Activated CD4-positive, alpha-beta T cell treated with anti-CD3 and anti-CD28 coated beads for 36 hours (primary cell): ENCODE measurements at regions not wholly inside any gene's neighbourhood (a gene's known extent, or its start where the extent isn't known, plus 50 kb on each side); places are given as distances from the start of the nearest gene placed in this dataset.
A peak's percentile ranks its signal among the peaks of the same experiment; 100 is the strongest.

Source experiments
- ATAC-seq: fragments of 200-7000 bp; cut with Tn5 transposase; one replicate; pipeline ENCODE4 v1.10.0; 2021; ENCODE audit warnings: mild to moderate bottlenecking, moderate library complexity
- CTCF ChIA-PET: fragments of 350-600 bp; sonication (Branson Sonifier 250); formaldehyde crosslinking; loops from one replicate; lab custom pipeline; 2021; ENCODE audit warnings: antibody characterized with exemption; lab: Charles Lee
- POLR2A ChIA-PET: fragments of 350-600 bp; sonication (Branson Sonifier 250); formaldehyde crosslinking; loops from one replicate; lab custom pipeline; 2021; ENCODE audit warnings: antibody characterized with exemption, inconsistent platforms; lab: Charles Lee
- DNase-seq: peaks from one replicate; pipeline ENCODE4 v3.0.0-alpha.2; 2020
- H3K27ac Mint-ChIP-seq: one replicate; pipeline ENCODE4 v1.8.0; 2021; ENCODE audit warnings: mixed read lengths
- H3K27me3 Mint-ChIP-seq: one replicate; pipeline ENCODE4 v1.8.0; 2021; ENCODE audit warnings: mixed read lengths
- H3K36me3 Mint-ChIP-seq: one replicate; pipeline ENCODE4 v1.8.0; 2021; ENCODE audit warnings: low read depth, mixed read lengths
- H3K4me1 Mint-ChIP-seq: one replicate; pipeline ENCODE4 v1.8.0; 2021; ENCODE audit warnings: mixed read lengths
- H3K4me3 Mint-ChIP-seq: one replicate; pipeline ENCODE4 v1.8.0; 2021; ENCODE audit warnings: mild to moderate bottlenecking, moderate library complexity, mixed read lengths
- H3K9me3 Mint-ChIP-seq: one replicate; pipeline ENCODE4 v1.8.0; 2021; ENCODE audit warnings: low read depth, mixed read lengths
- intact Hi-C, 2 experiments: fragments of 100-400 bp; cut with DNase I in 1 of 2; cut with micrococcal nuclease in 1 of 2; formaldehyde crosslinking; loops; one replicate each; pipeline versions ENCODE4 v1.14.2 to v1.15.1; 2022 to 2024; cut with DNase I, micrococcal nuclease

- H3K9me3 Mint-ChIP-seq = peaks cover 10% of the 10 kb centered on the region
- intact Hi-C loops = loop anchor here in 1 of 2 experiments (10.0 kb wide), 1 partner anchor 560 kb away; no protein-coding TSS in a partner anchor
These were observed 250.6 kb upstream of the GADL1 start for GRCh38 chr3:31145062-31145461.

GRCh38 chr3:31147550-31147949, 253.1 kb upstream of the GADL1 start:
- Mint-ChIP-seq H3K4me1 (no peaks in the 10 kb centered on the region), H3K9me3 (peaks cover 12% of the 10 kb centered on the region), H3K27ac (no peak overlapping the region), H3K27me3 (no peaks in the 10 kb centered on the region), H3K36me3 (peaks cover 4% of the 10 kb centered on the region), H3K4me3 (no peak overlapping the region)
- intact Hi-C loops = loop anchor here in 1 of 2 experiments (10.0 kb wide), 1 partner anchor 557 kb away; no protein-coding TSS in a partner anchor
- ChIA-PET POLR2A (no interaction called here), CTCF (no interaction called here)
- no peak for ATAC-seq
- no peak for DNase-seq

More at GRCh38 chr3:31145062-31145461, 250.6 kb upstream of the GADL1 start:
- ChIA-PET CTCF (no interaction called here), POLR2A (no interaction called here)
- no peak overlapping the region for H3K27ac Mint-ChIP-seq
- H3K4me3 Mint-ChIP-seq = no peak overlapping the region
- peaks cover 2% of the 10 kb centered on the region for H3K36me3 Mint-ChIP-seq
- H3K4me1 Mint-ChIP-seq = no peaks in the 10 kb centered on the region
- no peak for DNase-seq
- H3K27me3 Mint-ChIP-seq = no peaks in the 10 kb centered on the region
- no peak for ATAC-seq

DNA sequence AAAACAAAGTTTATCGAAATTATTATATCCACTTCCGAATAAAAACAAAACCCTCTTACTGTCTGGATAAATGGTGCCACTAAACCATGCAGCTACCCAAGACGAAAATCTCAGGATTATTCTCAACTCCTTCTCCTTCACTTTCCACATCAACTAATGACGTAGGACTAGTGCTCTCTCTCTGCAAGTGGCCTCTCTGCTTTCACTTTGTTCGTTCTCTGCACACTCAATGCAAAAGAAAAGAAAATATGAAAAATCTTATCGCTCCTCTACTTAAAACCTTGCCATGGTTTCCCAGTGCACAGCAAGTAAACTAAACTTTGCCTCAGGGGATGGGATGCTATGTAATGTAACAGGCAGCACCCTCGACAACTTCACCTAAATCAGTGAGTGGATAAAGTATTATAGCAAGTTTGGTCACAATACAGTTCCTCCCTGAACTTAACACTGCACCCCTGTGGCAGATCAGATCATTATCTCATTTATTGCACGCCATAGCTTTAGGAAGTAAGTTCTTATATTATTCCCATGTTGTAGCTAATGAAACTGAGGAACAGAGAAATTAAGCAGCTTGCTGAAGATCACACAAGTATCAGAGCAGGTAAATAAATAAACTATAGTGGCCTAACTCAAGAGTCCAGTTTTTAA, 262.7 kb upstream of the GADL1 start:
- Mint-ChIP-seq H3K9me3 (peaks cover 2% of the 10 kb centered on the region), H3K27ac (no peak overlapping the region), H3K4me1 (peaks cover 9% of the 10 kb centered on the region), H3K36me3 (no peaks in the 10 kb centered on the region), H3K4me3 (no peak overlapping the region), H3K27me3 (no peaks in the 10 kb centered on the region)
- ChIA-PET POLR2A (no interaction called here), CTCF (interaction anchor here (0.6 kb wide), 1 partner anchor 1637 kb away, joined by 3 read pairs; no protein-coding TSS in a partner anchor)
- DNase-seq (no peak), ATAC-seq (peak; percentile 19)
- intact Hi-C loops = no loop called here

- Mint-ChIP-seq H3K9me3 (peaks cover 2% of the 10 kb centered on the region), H3K36me3 (no peaks in the 10 kb centered on the region), H3K27me3 (no peaks in the 10 kb centered on the region), H3K27ac (no peak overlapping the region), H3K4me3 (no peak overlapping the region), H3K4me1 (peaks cover 9% of the 10 kb centered on the region)
- no peak for DNase-seq
- intact Hi-C loops = no loop called here
- POLR2A ChIA-PET = no interaction called here
- CTCF ChIA-PET = interaction anchor here (1.2 kb wide), 1 partner anchor 22 kb away, joined by 3 read pairs; no protein-coding TSS in a partner anchor
- ATAC-seq = no peak
These were observed 263.6 kb upstream of the GADL1 start for GRCh38 chr3:31157893-31158620.

DNA sequence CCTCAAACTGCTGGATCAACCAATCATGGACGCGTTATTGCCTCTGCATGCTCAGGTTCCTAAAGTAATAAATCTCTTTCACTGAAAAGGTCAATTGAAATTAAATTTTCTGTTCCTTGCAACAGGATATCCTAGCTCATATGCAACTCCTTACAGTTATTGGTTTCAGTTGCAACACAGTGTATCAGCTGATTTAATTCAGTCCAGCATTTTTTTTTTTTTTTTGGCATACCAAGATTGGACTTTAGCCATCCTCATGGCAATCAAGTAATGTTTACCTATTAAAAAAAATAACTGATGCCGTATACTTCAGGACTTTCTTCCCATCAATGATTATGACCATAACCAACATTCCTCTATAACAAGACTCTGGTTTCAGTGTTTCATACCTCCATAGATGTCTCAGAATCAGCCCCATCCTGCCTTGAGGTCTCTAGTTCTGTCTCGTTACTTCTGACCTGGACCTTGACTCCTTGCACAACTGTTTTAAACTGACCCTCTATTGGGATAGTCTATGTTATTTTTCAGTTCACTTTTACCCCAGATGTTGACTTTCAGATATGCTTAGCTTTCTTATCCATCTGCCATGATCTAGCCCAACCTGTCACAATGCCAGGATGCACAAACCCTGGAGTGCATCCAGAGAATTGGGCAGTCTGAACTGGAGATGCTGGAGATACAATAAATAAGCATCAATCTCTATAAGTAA, 265.0 kb upstream of the GADL1 start:
- POLR2A ChIA-PET = no interaction called here

DNA sequence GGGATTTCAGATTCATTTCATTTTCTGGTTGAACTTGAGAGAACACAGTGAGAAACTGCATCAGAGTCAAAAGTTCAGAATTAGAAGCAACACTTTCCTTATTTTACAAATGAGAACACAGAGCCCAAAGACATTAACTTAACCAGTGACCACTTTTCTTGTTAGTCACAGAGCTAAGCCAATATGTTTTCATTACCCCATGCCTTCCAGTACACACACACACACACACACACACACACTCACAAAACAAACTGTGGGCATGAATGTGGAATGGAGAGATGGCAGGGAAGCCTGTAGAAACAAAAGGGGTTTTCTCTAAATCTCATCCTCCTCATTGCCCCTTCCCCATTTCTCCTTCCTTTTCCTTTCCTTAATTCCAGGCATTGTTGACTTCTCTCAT, 267.4 kb upstream of the GADL1 start:
- CTCF ChIA-PET = no interaction called here
- H3K36me3 Mint-ChIP-seq = no peaks in the 10 kb centered on the region
- peaks cover 8% of the 10 kb centered on the region for H3K4me1 Mint-ChIP-seq
- intact Hi-C loops = no loop called here
- H3K27me3 Mint-ChIP-seq = no peaks in the 10 kb centered on the region
- H3K9me3 Mint-ChIP-seq = peaks cover 2% of the 10 kb centered on the region
- ATAC-seq (no peak), DNase-seq (no peak)
- H3K27ac Mint-ChIP-seq = no peak overlapping the region
- H3K4me3 Mint-ChIP-seq = no peak overlapping the region
- POLR2A ChIA-PET = no interaction called here

More for the DNA sequence above, 265.0 kb upstream of the GADL1 start:
- H3K36me3 Mint-ChIP-seq = no peaks in the 10 kb centered on the region
- DNase-seq (no peak), ATAC-seq (no peak)
- CTCF ChIA-PET = interaction anchor here (0.6 kb wide), 2 partner anchors 692 to 1504 kb away, joined by 3 read pairs; no protein-coding TSS in a partner anchor
- H3K4me3 Mint-ChIP-seq = no peak overlapping the region
- peaks cover 9% of the 10 kb centered on the region for H3K4me1 Mint-ChIP-seq
- H3K9me3 Mint-ChIP-seq = peaks cover 2% of the 10 kb centered on the region
- no peaks in the 10 kb centered on the region for H3K27me3 Mint-ChIP-seq
- no peak overlapping the region for H3K27ac Mint-ChIP-seq
- intact Hi-C loops = no loop called here

- Mint-ChIP-seq H3K27me3 (no peaks in the 10 kb centered on the region), H3K4me3 (no peak overlapping the region)
- POLR2A ChIA-PET = no interaction called here
These were observed 269.9 kb upstream of the GADL1 start for GRCh38 chr3:31164381-31164780.

DNA sequence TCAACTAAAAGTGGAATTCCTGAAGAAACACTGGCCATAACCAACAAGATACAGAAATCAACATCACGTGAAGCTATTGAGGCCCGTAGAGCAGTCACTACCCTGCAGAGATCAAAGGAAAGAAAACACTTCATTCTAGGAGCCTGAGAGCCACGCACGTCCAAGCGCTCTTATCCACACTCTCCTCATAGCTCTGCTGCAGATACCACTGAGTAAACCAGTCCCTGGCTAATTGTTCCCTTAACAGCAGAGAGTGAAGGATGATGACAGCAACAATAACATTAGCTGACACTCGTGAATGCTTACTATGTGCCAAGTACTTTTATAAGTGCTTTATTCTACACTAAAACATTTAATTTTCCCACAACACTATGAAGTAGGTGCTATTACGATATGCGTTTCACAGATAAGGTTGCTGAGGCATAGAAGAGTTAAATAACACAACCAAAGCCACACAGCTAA, 271.0 kb upstream of the GADL1 start:
- DNase-seq (no peak), ATAC-seq (no peak)
- intact Hi-C loops = no loop called here
- POLR2A ChIA-PET = no interaction called here
- Mint-ChIP-seq H3K27me3 (no peaks in the 10 kb centered on the region), H3K4me1 (peaks cover 5% of the 10 kb centered on the region), H3K27ac (no peak overlapping the region), H3K9me3 (no peaks in the 10 kb centered on the region), H3K4me3 (no peak overlapping the region), H3K36me3 (no peaks in the 10 kb centered on the region)
- CTCF ChIA-PET = interaction anchor here (0.8 to 1.0 kb wide), 3 partner anchors 17 to 1123 kb away, joined by 3 to 4 read pairs (median 3); no protein-coding TSS in a partner anchor

More at GRCh38 chr3:31164381-31164780, 269.9 kb upstream of the GADL1 start:
- intact Hi-C loops = no loop called here
- peaks cover 5% of the 10 kb centered on the region for H3K4me1 Mint-ChIP-seq
- H3K36me3 Mint-ChIP-seq = no peaks in the 10 kb centered on the region
- H3K9me3 Mint-ChIP-seq = no peaks in the 10 kb centered on the region
- CTCF ChIA-PET = no interaction called here
- no peak for DNase-seq
- no peak for ATAC-seq
- no peak overlapping the region for H3K27ac Mint-ChIP-seq

GRCh38 chr3:31166249-31166885, 271.9 kb upstream of the GADL1 start:
- Mint-ChIP-seq H3K4me3 (no peak overlapping the region), H3K9me3 (no peaks in the 10 kb centered on the region), H3K4me1 (peaks cover 10% of the 10 kb centered on the region), H3K36me3 (no peaks in the 10 kb centered on the region), H3K27me3 (no peaks in the 10 kb centered on the region), H3K27ac (no peak overlapping the region)
- intact Hi-C loops = no loop called here
- POLR2A ChIA-PET = no interaction called here
- ATAC-seq = no peak
- CTCF ChIA-PET = no interaction called here
- no peak for DNase-seq

- Mint-ChIP-seq H3K4me3 (no peak overlapping the region), H3K4me1 (peaks cover 10% of the 10 kb centered on the region), H3K27me3 (no peaks in the 10 kb centered on the region), H3K27ac (no peak overlapping the region), H3K36me3 (no peaks in the 10 kb centered on the region), H3K9me3 (no peaks in the 10 kb centered on the region)
- intact Hi-C loops = no loop called here
- no peak for DNase-seq
- ChIA-PET POLR2A (no interaction called here), CTCF (interaction anchor here (1.3 kb wide), 1 partner anchor 18 kb away, joined by 4 read pairs; no protein-coding TSS in a partner anchor)
- no peak for ATAC-seq
These were observed 273.2 kb upstream of the GADL1 start for GRCh38 chr3:31167666-31168065.
